ENCODE measurements at regions not wholly inside any gene's neighbourhood (a gene's known extent, or its start where the extent isn't known, plus 50 kb on each side); places are given as distances from the start of the nearest gene placed in this dataset.

- Histone ChIP-seq H4K20me1 (replicated peaks; ENCODE audit: control insufficient read depth, extremely low read depth, insufficient read depth, low read length) (no peaks in the 10 kb centered on the region), H3K9me1 (replicated peaks; ENCODE audit: control insufficient read depth, extremely low read depth, insufficient read depth, low read length) (no peaks in the 10 kb centered on the region), H3K9ac (replicated peaks; ENCODE audit: extremely low read depth, insufficient read depth, low read length) (no peak overlapping the region), H3K9me3 (replicated peaks; ENCODE audit: control insufficient read depth, insufficient read depth, low read length) (no peaks in the 10 kb centered on the region), H3K4me1 (ENCODE audit: control insufficient read depth, extremely low read depth, insufficient read depth, low read length) (no peaks in the 10 kb centered on the region), H3K79me2 (ENCODE audit: control insufficient read depth, insufficient read depth, low read length) (no peaks in the 10 kb centered on the region), H3K27me3 (ENCODE audit: control insufficient read depth in 2 of 2, insufficient read depth in 2 of 2, low read length in 2 of 2) (no peaks in the 10 kb centered on the region), H2AFZ (ENCODE audit: low read depth, low read length) (no peak overlapping the region), H3K36me3 (ENCODE audit: control insufficient read depth in 2 of 2, extremely low read depth in 1 of 2, insufficient read depth in 2 of 2, low read length in 2 of 2) (no peaks in the 10 kb centered on the region), H3K4me3 (replicated peaks in 1 of 3; ENCODE audit: insufficient read depth in 1 of 3, low read depth in 1 of 3, low read length in 3 of 3) (no peak overlapping the region), H3K27ac (ENCODE audit: insufficient read depth, low read depth, low read length) (no peak overlapping the region), H3K4me2 (ENCODE audit: insufficient read depth, low read length) (no peak overlapping the region)
- intact Hi-C loops (cut with micrococcal nuclease): no loop called here
- TF ChIP-seq EZH2 (IDR thresholded peaks at IDR 0.05; ENCODE audit: borderline replicate concordance, low read depth, low read length, severe bottlenecking) (no peak), POLR2AphosphoS5 (IDR thresholded peaks at IDR 0.05; ENCODE audit: insufficient read depth, low read depth, low read length) (no peak), MYC (IDR thresholded peaks at IDR 0.05; ENCODE audit: low read depth, low read length) (no peak), GATA2 (IDR thresholded peaks at IDR 0.05; ENCODE audit: insufficient read depth, insufficient read length, low read depth, low read length) (no peak), JUN (IDR thresholded peaks at IDR 0.05; ENCODE audit: borderline replicate concordance, insufficient read depth, insufficient read length, low read depth) (no peak), POLR2A (IDR thresholded peaks at IDR 0.05; ENCODE audit: low read depth, low read length) (no peak), FOS (IDR thresholded peaks at IDR 0.05; ENCODE audit: borderline replicate concordance, insufficient read depth, low read length) (no peak)
- TF ChIP-seq, protein P1, sequence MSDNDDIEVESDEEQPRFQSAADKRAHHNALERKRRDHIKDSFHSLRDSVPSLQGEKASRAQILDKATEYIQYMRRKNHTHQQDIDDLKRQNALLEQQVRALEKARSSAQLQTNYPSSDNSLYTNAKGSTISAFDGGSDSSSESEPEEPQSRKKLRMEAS (IDR thresholded peaks at IDR 0.05; ENCODE audit: insufficient read depth, insufficient read length): no peak
- TF ChIP-seq, protein P2, sequence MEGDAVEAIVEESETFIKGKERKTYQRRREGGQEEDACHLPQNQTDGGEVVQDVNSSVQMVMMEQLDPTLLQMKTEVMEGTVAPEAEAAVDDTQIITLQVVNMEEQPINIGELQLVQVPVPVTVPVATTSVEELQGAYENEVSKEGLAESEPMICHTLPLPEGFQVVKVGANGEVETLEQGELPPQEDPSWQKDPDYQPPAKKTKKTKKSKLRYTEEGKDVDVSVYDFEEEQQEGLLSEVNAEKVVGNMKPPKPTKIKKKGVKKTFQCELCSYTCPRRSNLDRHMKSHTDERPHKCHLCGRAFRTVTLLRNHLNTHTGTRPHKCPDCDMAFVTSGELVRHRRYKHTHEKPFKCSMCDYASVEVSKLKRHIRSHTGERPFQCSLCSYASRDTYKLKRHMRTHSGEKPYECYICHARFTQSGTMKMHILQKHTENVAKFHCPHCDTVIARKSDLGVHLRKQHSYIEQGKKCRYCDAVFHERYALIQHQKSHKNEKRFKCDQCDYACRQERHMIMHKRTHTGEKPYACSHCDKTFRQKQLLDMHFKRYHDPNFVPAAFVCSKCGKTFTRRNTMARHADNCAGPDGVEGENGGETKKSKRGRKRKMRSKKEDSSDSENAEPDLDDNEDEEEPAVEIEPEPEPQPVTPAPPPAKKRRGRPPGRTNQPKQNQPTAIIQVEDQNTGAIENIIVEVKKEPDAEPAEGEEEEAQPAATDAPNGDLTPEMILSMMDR (IDR thresholded peaks at IDR 0.05; ENCODE audit: extremely low read depth in 1 of 2, insufficient read depth in 1 of 2, low read depth in 1 of 2, low read length in 2 of 2): no peak
- ChIA-PET POLR2A (no interaction called here), CTCF (no interaction called here)
- no peak for DNase-seq (ENCODE audit: low read depth, low spot score)
- BruUV-seq (replicated peaks): no TSS peak
- no peak for FAIRE-seq
- dilution Hi-C loops (cut with MboI; ENCODE audit: extremely low pct_ligation_motif_present, low sequenced_read_pairs): no loop called here
Observed at GRCh38 chr11:92067016-92067415, 157.6 kb upstream of the FAT3 start.

Data from endothelial cell of umbilical vein (primary cell).